DOHH2 (cell line): ENCODE measurements at regions not wholly inside any gene's neighbourhood (a gene's known extent, or its start where the extent isn't known, plus 50 kb on each side); places are given as distances from the start of the nearest gene placed in this dataset.

ENCODE experiments used
- CTCF ChIP-seq: fragments of 200-600 bp; sonication (generic); IDR thresholded peaks from one replicate; pipeline ENCODE4 v1.5.1; 2014; ENCODE audit warnings: antibody characterized with exemption, mild to moderate bottlenecking, low read depth, low read length; ENCODE audit not compliant: poor library complexity, severe bottlenecking
- EZH2phosphoT487 ChIP-seq: fragments of 200-600 bp; sonication (generic); IDR thresholded peaks from 2 replicates; pipeline ENCODE4 v1.6.1; 2017; ENCODE audit warnings: borderline replicate concordance, mild to moderate bottlenecking, antibody characterized with exemption, low read length, moderate library complexity, mixed read lengths

GRCh38 chr4:120540625-120541024 lies 381.9 kb downstream of the PRDM5 start:
- TF ChIP-seq CTCF, result no peak
- no peak for TF ChIP-seq EZH2phosphoT487
